Hippocampal formation (tissue), 2 donors: ENCODE measurements at regions not wholly inside any gene's neighbourhood (a gene's known extent, or its start where the extent isn't known, plus 50 kb on each side); places are given as distances from the start of the nearest gene placed in this dataset.
"Not testable (repeated sequence)": the region's sequence is repeated elsewhere in the genome, so short reads cannot be mapped to it uniquely, and the experiment has no call there.

Experiments
- DNase-seq, 2 donors: peaks; one replicate each; lab custom pipeline; 2025; lab: John Stamatoyannopoulos, UW

DNA sequence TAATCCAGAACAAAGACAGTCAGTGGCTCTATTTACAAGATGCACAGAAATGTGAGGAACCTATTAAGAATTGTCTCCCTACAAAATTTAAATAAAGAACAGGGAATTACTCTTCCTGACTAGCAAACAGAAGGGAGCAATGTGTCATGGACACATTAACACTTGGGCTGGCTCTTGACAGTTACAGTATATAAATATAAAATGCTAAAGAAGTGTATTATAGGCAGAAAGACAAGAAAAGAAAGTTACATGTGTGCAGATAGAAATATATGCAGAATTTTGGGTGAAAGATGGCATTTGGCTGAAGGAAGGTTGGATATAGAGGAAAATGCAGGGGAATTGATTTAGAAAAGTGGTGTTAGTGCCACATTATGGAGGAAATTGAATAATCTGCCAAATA, 2257.1 kb upstream of the ACO1 start:
- no peak for DNase-seq

GRCh38 chr9:30140407-30140806, 2244.0 kb upstream of the ACO1 start:
- no peak for DNase-seq

DNA sequence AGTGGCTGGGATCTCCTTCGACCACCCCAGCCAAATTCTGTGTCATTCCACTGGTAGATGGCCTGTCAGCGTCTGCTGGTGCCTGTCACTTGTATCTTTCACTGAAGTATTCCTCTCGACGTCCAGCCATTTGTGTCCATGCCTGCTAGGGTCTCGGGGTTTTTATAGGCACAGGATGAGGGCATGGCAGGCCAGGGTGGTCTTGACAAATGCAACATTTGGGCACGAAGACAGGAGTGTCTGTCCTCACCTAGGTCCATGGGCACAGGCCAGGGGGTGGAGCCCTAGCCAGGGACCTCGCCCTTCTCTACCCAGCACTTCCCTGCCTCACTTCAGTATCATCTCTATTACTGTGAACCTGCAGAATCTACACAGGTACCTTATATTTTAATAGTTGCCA, 2223.9 kb upstream of the ACO1 start:
- no peak for DNase-seq

GRCh38 chr9:30172206-30172605, 2212.2 kb upstream of the ACO1 start:
- no peak for DNase-seq

DNA sequence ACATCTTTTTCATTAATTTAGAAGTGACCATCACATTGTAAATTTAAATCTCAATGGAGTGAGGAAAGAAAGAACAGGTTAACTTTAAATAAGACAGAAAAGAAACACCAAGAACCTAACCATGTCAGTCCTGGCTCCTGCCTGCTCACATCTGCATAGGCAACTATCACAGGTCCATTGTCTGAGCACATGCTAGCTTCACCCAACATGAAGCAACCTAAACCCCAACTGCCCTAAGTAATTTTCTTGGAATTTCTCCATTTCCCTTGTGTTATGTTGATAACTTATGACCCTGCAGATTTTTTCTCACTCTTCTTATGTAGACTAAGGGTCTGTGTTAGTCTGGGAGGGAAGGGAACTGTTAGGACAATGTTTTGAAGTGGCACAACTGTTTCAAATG, 2205.8 kb upstream of the ACO1 start:
- DNase-seq: no peak

GRCh38 chr9:30193421-30193820, 2191.0 kb upstream of the ACO1 start:
- no peak for DNase-seq

DNA sequence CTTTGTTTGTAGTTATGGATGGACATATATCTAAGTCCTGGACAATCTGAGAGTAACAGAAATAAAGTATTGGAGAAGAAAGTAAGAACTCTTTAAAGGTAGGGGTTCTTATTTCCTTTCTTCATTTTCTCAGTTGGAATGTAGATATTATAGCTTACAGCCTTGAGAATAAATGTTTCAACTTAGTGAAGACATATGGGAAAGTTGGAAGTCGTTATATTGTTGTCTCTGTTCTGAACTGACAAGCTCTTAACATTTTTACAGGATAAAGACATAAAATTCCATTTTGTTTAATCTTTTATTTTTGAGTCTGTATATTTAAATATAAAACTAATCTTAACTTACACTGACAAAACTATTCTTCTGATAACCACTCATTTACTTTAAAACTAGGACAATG, 2187.5 kb upstream of the ACO1 start:
- no peak for DNase-seq

DNA sequence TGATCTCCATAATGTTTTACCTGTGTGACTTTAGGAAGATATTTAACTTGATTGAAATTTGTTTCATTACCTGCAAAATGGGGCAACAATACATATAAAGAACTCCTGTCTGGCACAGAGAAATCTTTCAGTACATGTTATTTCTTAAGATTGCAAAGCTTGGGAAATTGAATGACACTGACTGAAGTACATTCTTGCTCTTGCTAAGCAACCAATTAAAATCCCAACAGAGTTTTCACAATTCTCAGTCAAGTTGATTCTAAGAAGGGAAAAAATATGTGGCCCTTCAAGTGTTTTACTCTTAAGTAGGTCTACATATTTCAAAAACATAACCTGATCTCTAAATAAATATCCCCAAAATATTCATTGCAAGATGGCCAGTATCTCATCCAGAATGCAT, 2187.0 kb upstream of the ACO1 start:
- no peak for DNase-seq

GRCh38 chr9:30197954-30198353, 2186.5 kb upstream of the ACO1 start:
- DNase-seq: no peak

DNA sequence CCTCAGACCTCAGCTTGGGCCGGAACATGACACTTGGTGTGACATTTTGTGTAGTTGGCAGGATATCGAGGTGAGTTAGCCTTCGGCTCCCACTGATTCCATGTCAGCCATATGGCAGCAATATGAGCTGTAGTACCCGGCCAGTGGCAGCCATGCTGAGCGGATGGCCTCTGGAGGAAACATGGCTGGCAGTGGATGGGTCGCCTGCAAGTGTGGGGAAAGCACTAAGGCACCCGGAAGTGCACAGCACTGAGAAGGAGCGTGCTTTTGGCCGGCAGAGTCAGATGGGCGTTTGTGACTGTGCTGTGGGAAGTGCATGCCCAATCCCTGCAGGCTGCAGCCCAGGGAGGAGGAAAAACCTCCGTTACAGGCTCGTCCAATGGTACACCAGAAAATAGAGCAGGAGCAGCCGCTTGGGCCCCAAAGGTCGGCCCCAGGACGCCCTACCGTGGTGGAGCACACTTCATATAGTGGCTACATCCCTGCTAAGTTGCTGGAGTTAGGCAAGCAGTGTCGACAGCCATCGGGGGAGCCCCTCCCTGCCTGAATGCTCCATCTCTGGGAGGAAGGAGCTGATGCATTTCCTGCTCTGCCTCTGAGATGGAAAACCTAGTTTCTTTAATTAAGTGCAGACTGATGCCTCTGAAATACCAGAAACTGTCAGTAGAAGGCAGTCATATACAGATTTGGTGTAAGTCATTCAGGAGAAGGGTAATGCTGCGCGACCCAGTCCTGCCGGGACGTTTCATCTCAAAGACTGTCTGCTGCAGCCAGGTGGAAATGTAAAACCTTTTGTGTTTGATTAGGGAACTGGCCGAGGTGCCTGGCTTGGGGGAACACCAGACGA, 2185.8 kb upstream of the ACO1 start:
- DNase-seq: no peak

- no peak for DNase-seq
These were observed 2183.4 kb upstream of the ACO1 start for GRCh38 chr9:30201024-30201423.

- DNase-seq: no peak
These were observed 2149.4 kb upstream of the ACO1 start for GRCh38 chr9:30235068-30235467.

GRCh38 chr9:30235564-30235963, 2148.9 kb upstream of the ACO1 start:
- DNase-seq: no peak

GRCh38 chr9:30239878-30240277, 2144.6 kb upstream of the ACO1 start:
- no peak for DNase-seq

- DNase-seq: no peak
These were observed 2141.0 kb upstream of the ACO1 start for GRCh38 chr9:30243467-30243866.

DNA sequence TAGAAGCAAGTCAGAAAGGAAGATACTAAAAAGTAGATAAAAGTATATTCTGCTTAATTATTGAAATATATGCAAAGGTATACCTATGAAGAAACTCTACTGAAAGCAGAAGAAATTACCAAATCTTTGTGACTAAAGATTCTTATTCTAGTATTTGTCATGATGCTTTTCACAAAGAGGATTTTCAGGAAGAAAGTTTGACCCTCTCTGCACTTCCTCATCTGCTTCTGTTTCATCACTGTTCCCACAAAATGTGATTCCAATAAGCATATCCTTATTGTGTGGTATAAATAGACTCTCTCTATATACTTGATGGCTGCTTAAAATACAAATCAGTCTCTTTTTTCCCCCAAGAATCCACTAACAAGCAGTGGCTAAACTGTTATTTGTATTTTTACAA, 2139.6 kb upstream of the ACO1 start:
- no peak for DNase-seq

- no peak for DNase-seq
These were observed 2133.6 kb upstream of the ACO1 start for GRCh38 chr9:30250872-30251271.

DNA sequence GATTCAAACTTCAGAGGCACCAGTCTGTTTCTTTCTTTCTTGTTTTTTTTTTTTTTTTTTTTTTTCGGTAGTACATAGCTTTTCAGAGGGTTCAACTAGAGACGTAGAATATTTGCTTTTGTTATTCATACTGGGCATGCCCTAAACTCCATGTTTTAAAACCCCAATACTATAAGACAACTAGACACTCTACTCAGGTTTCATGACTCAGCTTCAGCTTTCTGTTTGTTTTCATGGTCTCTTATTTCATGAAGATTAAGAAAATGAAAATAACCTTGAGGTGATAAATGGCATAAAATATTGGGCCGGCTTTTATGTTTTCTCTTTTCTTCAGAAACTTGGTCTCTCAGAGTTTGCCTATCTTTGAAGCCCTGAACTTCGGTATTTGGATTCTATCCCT, 2126.3 kb upstream of the ACO1 start:
- DNase-seq: no peak

- DNase-seq: no peak
These were observed 2104.1 kb upstream of the ACO1 start for GRCh38 chr9:30280229-30280900.

DNA sequence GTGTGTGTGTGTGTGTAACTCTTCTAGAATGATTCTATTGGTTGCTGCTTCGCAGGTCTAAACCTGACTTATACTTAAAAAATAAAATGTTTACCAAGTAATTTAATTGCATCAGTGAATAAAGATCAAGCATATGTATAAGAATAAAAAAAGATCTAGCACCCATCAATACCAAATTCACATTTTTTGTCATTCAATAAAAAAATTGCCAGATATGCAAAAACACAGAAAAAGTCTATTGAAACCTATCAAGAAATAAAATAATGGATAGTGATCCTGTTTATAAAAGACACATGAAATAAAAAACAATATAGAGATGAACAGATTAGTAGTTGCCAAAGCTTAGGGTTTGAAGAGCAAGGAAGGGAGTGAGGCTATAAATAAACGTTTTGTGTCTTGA, 2095.0 kb upstream of the ACO1 start:
- no peak for DNase-seq

DNA sequence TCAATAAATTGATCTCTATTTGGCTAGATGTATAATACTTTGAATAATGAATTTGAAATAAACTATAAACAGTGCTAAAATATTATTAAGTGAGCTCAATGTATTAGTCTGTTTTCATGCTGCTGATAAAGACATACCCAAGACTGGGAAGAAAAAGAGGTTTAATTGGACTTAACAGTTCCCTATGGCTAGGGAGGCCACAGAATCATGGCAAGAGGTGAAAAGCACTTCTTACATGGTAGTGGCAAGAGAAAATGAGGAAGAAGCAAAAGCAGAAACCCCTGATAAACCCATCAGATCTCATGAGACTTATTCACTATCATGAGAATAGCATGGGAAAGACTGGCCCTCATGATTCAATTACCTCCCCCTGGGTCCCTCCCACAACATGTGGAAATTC, 2092.4 kb upstream of the ACO1 start:
- DNase-seq: not testable (repeated sequence)

DNA sequence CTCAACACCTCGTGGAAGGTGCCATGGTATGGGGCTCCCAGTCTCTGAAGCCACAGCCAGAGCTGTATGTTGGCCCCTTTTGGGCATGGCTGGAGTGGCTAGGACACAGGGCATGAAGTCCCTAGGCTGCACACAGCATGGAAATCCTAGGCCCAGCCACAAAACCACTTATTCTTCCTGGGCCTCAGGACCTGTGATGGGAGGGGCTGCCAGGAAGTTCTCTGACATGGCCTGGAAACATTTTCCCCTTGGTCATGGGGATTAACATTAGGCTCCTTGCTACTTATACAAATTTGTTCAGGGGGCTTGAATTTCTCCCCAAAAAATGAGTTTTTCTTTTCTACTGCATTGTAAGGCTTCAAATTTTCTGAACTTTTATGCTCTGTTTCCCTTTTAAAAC, 2091.2 kb upstream of the ACO1 start:
- no peak for DNase-seq

GRCh38 chr9:30299126-30299780, 2085.2 kb upstream of the ACO1 start:
- no peak for DNase-seq
